ENCODE measurements at regions not wholly inside any gene's neighbourhood (a gene's known extent, or its start where the extent isn't known, plus 50 kb on each side); places are given as distances from the start of the nearest gene placed in this dataset.

GRCh38 chr16:7278636-7279035 lies 54.0 kb upstream of the RBFOX1 start:
- no peak overlapping the region for H3K9ac ChIP-seq (ENCODE audit: low read depth in 1 of 2, low read length in 2 of 2)
- H3K9me3 ChIP-seq (ENCODE audit: control insufficient read depth in 2 of 2, low read length in 2 of 2): no peaks in the 10 kb centered on the region
- no peak overlapping the region for H3K4me3 ChIP-seq (ENCODE audit: low read length in 2 of 2)
- no peaks in the 10 kb centered on the region for H3K36me3 ChIP-seq (ENCODE audit: control insufficient read depth in 2 of 2, insufficient read depth in 2 of 2, low read length in 2 of 2)
- no peaks in the 10 kb centered on the region for H3K27me3 ChIP-seq (ENCODE audit: control insufficient read depth in 2 of 2, insufficient read depth in 2 of 2, low read length in 2 of 2)
- no peaks in the 10 kb centered on the region for H3K4me1 ChIP-seq (ENCODE audit: control insufficient read depth in 2 of 2, insufficient read depth in 2 of 2, low read length in 2 of 2)
- H3K27ac ChIP-seq (ENCODE audit: low read depth in 2 of 2, low read length in 2 of 2): no peak overlapping the region

GRCh38 chr16:7272567-7273158 lies 60.0 kb upstream of the RBFOX1 start:
- Histone ChIP-seq H3K4me3 (ENCODE audit: low read length in 2 of 2) (no peak overlapping the region), H3K27ac (ENCODE audit: low read depth in 2 of 2, low read length in 2 of 2) (no peak overlapping the region)

GRCh38 chr16:7271486-7271885 lies 61.2 kb upstream of the RBFOX1 start:
- H3K9me3 ChIP-seq (ENCODE audit: control insufficient read depth in 2 of 2, low read length in 2 of 2): no peaks in the 10 kb centered on the region
- H3K36me3 ChIP-seq (ENCODE audit: control insufficient read depth in 2 of 2, insufficient read depth in 2 of 2, low read length in 2 of 2): no peaks in the 10 kb centered on the region
- H3K4me3 ChIP-seq (ENCODE audit: low read length in 2 of 2): no peak overlapping the region
- no peaks in the 10 kb centered on the region for H3K27me3 ChIP-seq (ENCODE audit: control insufficient read depth in 2 of 2, insufficient read depth in 2 of 2, low read length in 2 of 2)
- H3K4me1 ChIP-seq (ENCODE audit: control insufficient read depth in 2 of 2, insufficient read depth in 2 of 2, low read length in 2 of 2): no peaks in the 10 kb centered on the region
- H3K27ac ChIP-seq (ENCODE audit: low read depth in 2 of 2, low read length in 2 of 2): no peak overlapping the region
- H3K9ac ChIP-seq (ENCODE audit: low read depth in 1 of 2, low read length in 2 of 2): no peak overlapping the region

More at GRCh38 chr16:7272567-7273158, 60.0 kb upstream of the RBFOX1 start:
- Histone ChIP-seq H3K9ac (ENCODE audit: low read depth in 1 of 2, low read length in 2 of 2) (no peak overlapping the region), H3K27me3 (ENCODE audit: control insufficient read depth in 2 of 2, insufficient read depth in 2 of 2, low read length in 2 of 2) (no peaks in the 10 kb centered on the region), H3K4me1 (ENCODE audit: control insufficient read depth in 2 of 2, insufficient read depth in 2 of 2, low read length in 2 of 2) (no peaks in the 10 kb centered on the region), H3K9me3 (ENCODE audit: control insufficient read depth in 2 of 2, low read length in 2 of 2) (no peaks in the 10 kb centered on the region), H3K36me3 (ENCODE audit: control insufficient read depth in 2 of 2, insufficient read depth in 2 of 2, low read length in 2 of 2) (no peaks in the 10 kb centered on the region)

- no peak overlapping the region for H3K27ac ChIP-seq (ENCODE audit: low read depth in 2 of 2, low read length in 2 of 2)
- no peak overlapping the region for H3K9ac ChIP-seq (ENCODE audit: low read depth in 1 of 2, low read length in 2 of 2)
- no peaks in the 10 kb centered on the region for H3K27me3 ChIP-seq (ENCODE audit: control insufficient read depth in 2 of 2, insufficient read depth in 2 of 2, low read length in 2 of 2)
- H3K4me1 ChIP-seq (ENCODE audit: control insufficient read depth in 2 of 2, insufficient read depth in 2 of 2, low read length in 2 of 2): no peaks in the 10 kb centered on the region
- H3K9me3 ChIP-seq (ENCODE audit: control insufficient read depth in 2 of 2, low read length in 2 of 2): no peaks in the 10 kb centered on the region
- H3K36me3 ChIP-seq (ENCODE audit: control insufficient read depth in 2 of 2, insufficient read depth in 2 of 2, low read length in 2 of 2): no peaks in the 10 kb centered on the region
- H3K4me3 ChIP-seq (ENCODE audit: low read length in 2 of 2): no peak overlapping the region
These were observed 61.8 kb upstream of the RBFOX1 start for GRCh38 chr16:7270823-7271222.

- H3K9ac ChIP-seq (ENCODE audit: low read depth in 1 of 2, low read length in 2 of 2): no peak overlapping the region
- no peak overlapping the region for H3K4me3 ChIP-seq (ENCODE audit: low read length in 2 of 2)
- H3K36me3 ChIP-seq (ENCODE audit: control insufficient read depth in 2 of 2, insufficient read depth in 2 of 2, low read length in 2 of 2): no peaks in the 10 kb centered on the region
- no peaks in the 10 kb centered on the region for H3K9me3 ChIP-seq (ENCODE audit: control insufficient read depth in 2 of 2, low read length in 2 of 2)
- no peaks in the 10 kb centered on the region for H3K27me3 ChIP-seq (ENCODE audit: control insufficient read depth in 2 of 2, insufficient read depth in 2 of 2, low read length in 2 of 2)
- H3K27ac ChIP-seq (ENCODE audit: low read depth in 2 of 2, low read length in 2 of 2): no peak overlapping the region
- no peaks in the 10 kb centered on the region for H3K4me1 ChIP-seq (ENCODE audit: control insufficient read depth in 2 of 2, insufficient read depth in 2 of 2, low read length in 2 of 2)
These were observed 62.6 kb upstream of the RBFOX1 start for GRCh38 chr16:7270006-7270405.

GRCh38 chr16:7268182-7268581 lies 64.5 kb upstream of the RBFOX1 start:
- no peak overlapping the region for H3K27ac ChIP-seq (ENCODE audit: low read depth in 2 of 2, low read length in 2 of 2)
- no peaks in the 10 kb centered on the region for H3K4me1 ChIP-seq (ENCODE audit: control insufficient read depth in 2 of 2, insufficient read depth in 2 of 2, low read length in 2 of 2)
- no peaks in the 10 kb centered on the region for H3K36me3 ChIP-seq (ENCODE audit: control insufficient read depth in 2 of 2, insufficient read depth in 2 of 2, low read length in 2 of 2)
- H3K4me3 ChIP-seq (ENCODE audit: low read length in 2 of 2): no peak overlapping the region
- no peaks in the 10 kb centered on the region for H3K9me3 ChIP-seq (ENCODE audit: control insufficient read depth in 2 of 2, low read length in 2 of 2)
- no peaks in the 10 kb centered on the region for H3K27me3 ChIP-seq (ENCODE audit: control insufficient read depth in 2 of 2, insufficient read depth in 2 of 2, low read length in 2 of 2)
- no peak overlapping the region for H3K9ac ChIP-seq (ENCODE audit: low read depth in 1 of 2, low read length in 2 of 2)

- Histone ChIP-seq H3K4me3 (ENCODE audit: low read length in 2 of 2) (no peak overlapping the region), H3K9me3 (ENCODE audit: control insufficient read depth in 2 of 2, low read length in 2 of 2) (no peaks in the 10 kb centered on the region), H3K9ac (ENCODE audit: low read depth in 1 of 2, low read length in 2 of 2) (no peak overlapping the region), H3K27ac (ENCODE audit: low read depth in 2 of 2, low read length in 2 of 2) (no peak overlapping the region), H3K27me3 (ENCODE audit: control insufficient read depth in 2 of 2, insufficient read depth in 2 of 2, low read length in 2 of 2) (no peaks in the 10 kb centered on the region), H3K4me1 (ENCODE audit: control insufficient read depth in 2 of 2, insufficient read depth in 2 of 2, low read length in 2 of 2) (no peaks in the 10 kb centered on the region), H3K36me3 (ENCODE audit: control insufficient read depth in 2 of 2, insufficient read depth in 2 of 2, low read length in 2 of 2) (no peaks in the 10 kb centered on the region)
These were observed 75.6 kb upstream of the RBFOX1 start for GRCh38 chr16:7257016-7257415.

- Histone ChIP-seq H3K36me3 (ENCODE audit: control insufficient read depth in 2 of 2, insufficient read depth in 2 of 2, low read length in 2 of 2) (no peaks in the 10 kb centered on the region), H3K4me3 (ENCODE audit: low read length in 2 of 2) (no peak overlapping the region), H3K4me1 (ENCODE audit: control insufficient read depth in 2 of 2, insufficient read depth in 2 of 2, low read length in 2 of 2) (no peaks in the 10 kb centered on the region), H3K9ac (ENCODE audit: low read depth in 1 of 2, low read length in 2 of 2) (no peak overlapping the region), H3K27ac (ENCODE audit: low read depth in 2 of 2, low read length in 2 of 2) (no peak overlapping the region), H3K9me3 (ENCODE audit: control insufficient read depth in 2 of 2, low read length in 2 of 2) (no peaks in the 10 kb centered on the region), H3K27me3 (ENCODE audit: control insufficient read depth in 2 of 2, insufficient read depth in 2 of 2, low read length in 2 of 2) (no peaks in the 10 kb centered on the region)
These were observed 86.1 kb upstream of the RBFOX1 start for GRCh38 chr16:7246578-7246977.

GRCh38 chr16:7239547-7239946 lies 93.1 kb upstream of the RBFOX1 start:
- no peaks in the 10 kb centered on the region for H3K36me3 ChIP-seq (ENCODE audit: control insufficient read depth in 2 of 2, insufficient read depth in 2 of 2, low read length in 2 of 2)
- H3K4me3 ChIP-seq (ENCODE audit: low read length in 2 of 2): no peak overlapping the region
- no peaks in the 10 kb centered on the region for H3K27me3 ChIP-seq (ENCODE audit: control insufficient read depth in 2 of 2, insufficient read depth in 2 of 2, low read length in 2 of 2)
- no peak overlapping the region for H3K9ac ChIP-seq (ENCODE audit: low read depth in 1 of 2, low read length in 2 of 2)
- no peaks in the 10 kb centered on the region for H3K4me1 ChIP-seq (ENCODE audit: control insufficient read depth in 2 of 2, insufficient read depth in 2 of 2, low read length in 2 of 2)
- no peak overlapping the region for H3K27ac ChIP-seq (ENCODE audit: low read depth in 2 of 2, low read length in 2 of 2)
- no peaks in the 10 kb centered on the region for H3K9me3 ChIP-seq (ENCODE audit: control insufficient read depth in 2 of 2, low read length in 2 of 2)

GRCh38 chr16:7236824-7237410 lies 95.7 kb upstream of the RBFOX1 start:
- Histone ChIP-seq H3K9ac (ENCODE audit: low read depth in 1 of 2, low read length in 2 of 2) (no peak overlapping the region), H3K27me3 (ENCODE audit: control insufficient read depth in 2 of 2, insufficient read depth in 2 of 2, low read length in 2 of 2) (no peaks in the 10 kb centered on the region), H3K9me3 (ENCODE audit: control insufficient read depth in 2 of 2, low read length in 2 of 2) (no peaks in the 10 kb centered on the region), H3K4me1 (ENCODE audit: control insufficient read depth in 2 of 2, insufficient read depth in 2 of 2, low read length in 2 of 2) (no peaks in the 10 kb centered on the region), H3K36me3 (ENCODE audit: control insufficient read depth in 2 of 2, insufficient read depth in 2 of 2, low read length in 2 of 2) (no peaks in the 10 kb centered on the region), H3K4me3 (ENCODE audit: low read length in 2 of 2) (no peak overlapping the region), H3K27ac (ENCODE audit: low read depth in 2 of 2, low read length in 2 of 2) (no peak overlapping the region)
